IMR-90 (cell line): ENCODE measurements at regions not wholly inside any gene's neighbourhood (a gene's known extent, or its start where the extent isn't known, plus 50 kb on each side); places are given as distances from the start of the nearest gene placed in this dataset.

Source experiments
- ATAC-seq: fragments of 200-7000 bp; cut with Tn5 transposase; 2 replicates; pipeline ENCODE4 v1.9.1; 2020; ENCODE audit warnings: low read depth, mild to moderate bottlenecking, moderate library complexity
- BruUV-seq: library from RNA; stranded (reverse); fragments of 400-500 nt; replicated peaks from 2 replicates; lab custom pipeline; 2021; lab: Mats Ljungman, UMichigan
- CTCF ChIA-PET: fragments of 300-600 bp; formaldehyde crosslinking; extraction: SDS; loops from one replicate; lab custom pipeline; 2021; ENCODE audit warnings: antibody characterized with exemption; lab: Yijun Ruan, JAX
- POLR2A ChIA-PET: fragments of 300-600 bp; sonication (Branson Sonifier 250); formaldehyde crosslinking; loops from one replicate; lab custom pipeline; 2022; ENCODE audit warnings: antibody characterized with exemption; ENCODE audit not compliant: unreplicated experiment; lab: Charles Lee
- DNase-seq: peaks from one replicate; pipeline ENCODE4 v3.0.0; 2013
- H2AFZ ChIP-seq: replicated peaks from 2 replicates; pipeline ENCODE3; 2013; ENCODE audit warnings: low read length, mild to moderate bottlenecking; ENCODE audit not compliant: poor library complexity
- H2AK5ac ChIP-seq: 2 replicates; pipeline ENCODE4 v1.6.1; 2013; ENCODE audit warnings: low read depth, low read length, inconsistent platforms
- H2AK9ac ChIP-seq: replicated peaks from 2 replicates; pipeline ENCODE3; 2013; ENCODE audit warnings: mild to moderate bottlenecking, low read depth, low read length, moderate library complexity; ENCODE audit not compliant: poor library complexity
- H2BK120ac ChIP-seq: 2 replicates; pipeline ENCODE4 v1.6.1; 2013; ENCODE audit warnings: low read depth, low read length, inconsistent platforms
- H2BK15ac ChIP-seq: 3 replicates; pipeline ENCODE4 v1.6.1; 2013; ENCODE audit warnings: low read depth, low read length, inconsistent platforms
- H2BK20ac ChIP-seq: 2 replicates; pipeline ENCODE4 v1.6.1; 2013; ENCODE audit warnings: low read depth, mild to moderate bottlenecking, inconsistent platforms, low read length, moderate library complexity
- H2BK5ac ChIP-seq: 2 replicates; pipeline ENCODE4 v1.6.1; 2013; ENCODE audit warnings: mild to moderate bottlenecking, low read depth, low read length, inconsistent platforms; ENCODE audit not compliant: poor library complexity, severe bottlenecking
- H3K14ac ChIP-seq: replicated peaks from 2 replicates; pipeline ENCODE4 v1.6.1; 2013; ENCODE audit warnings: low read depth, low read length, inconsistent platforms
- H3K18ac ChIP-seq: 2 replicates; pipeline ENCODE4 v1.6.1; 2013; ENCODE audit warnings: low read depth, low read length, control low read depth
- H3K23ac ChIP-seq: 2 replicates; pipeline ENCODE4 v1.6.1; 2013; ENCODE audit warnings: low read depth, low read length, inconsistent platforms
- H3K27ac ChIP-seq: 2 replicates; pipeline ENCODE4 v1.5.1; 2013; ENCODE audit warnings: mild to moderate bottlenecking, control low read depth, low read length; ENCODE audit not compliant: insufficient read depth
- H3K27me3 ChIP-seq: 2 replicates; pipeline ENCODE4 v1.6.1; 2013; ENCODE audit warnings: low read length; ENCODE audit not compliant: control insufficient read depth, insufficient read depth
- H3K36me3 ChIP-seq: 2 replicates; pipeline ENCODE4 v1.6.1; 2013; ENCODE audit warnings: low read length, mixed read lengths; ENCODE audit not compliant: control insufficient read depth, insufficient read depth
- H3K4ac ChIP-seq: 2 replicates; pipeline ENCODE4 v1.6.1; 2013; ENCODE audit warnings: low read depth, low read length, inconsistent platforms
- H3K4me1 ChIP-seq: 2 replicates; pipeline ENCODE4 v1.6.1; 2013; ENCODE audit warnings: low read length, mixed read lengths; ENCODE audit not compliant: control insufficient read depth, insufficient read depth
- H3K4me2 ChIP-seq: 2 replicates; pipeline ENCODE4 v1.6.1; 2013; ENCODE audit warnings: low read depth, mild to moderate bottlenecking, control low read depth, low read length, moderate library complexity
- H3K4me3 ChIP-seq: 2 replicates; pipeline ENCODE4 v1.5.1; 2013; ENCODE audit warnings: low read depth, mild to moderate bottlenecking, control low read depth, low read length, moderate library complexity; ENCODE audit not compliant: insufficient read depth
- H3K56ac ChIP-seq: 2 replicates; pipeline ENCODE4 v1.6.1; 2013; ENCODE audit warnings: low read length, inconsistent platforms; ENCODE audit not compliant: insufficient read depth; ENCODE audit errors: extremely low read depth
- H3K79me1 ChIP-seq, 2 experiments: 2 replicates each; pipeline ENCODE4 v1.6.1; 2013; ENCODE audit warnings: low read length in 2 of 2, inconsistent platforms in 1 of 2, low read depth in 1 of 2
- H3K9ac ChIP-seq: 2 replicates; pipeline ENCODE4 v1.6.1; 2013; ENCODE audit warnings: low read depth, low read length, control low read depth
- H3K9me1 ChIP-seq: 2 replicates; pipeline ENCODE4 v1.6.1; 2013; ENCODE audit warnings: low read length, inconsistent platforms; ENCODE audit not compliant: insufficient read depth
- H3K9me3 ChIP-seq: 2 replicates; pipeline ENCODE4 v1.6.1; 2013; ENCODE audit warnings: low read length; ENCODE audit not compliant: control insufficient read depth, insufficient read depth
- H4K20me1 ChIP-seq: 2 replicates; pipeline ENCODE4 v1.6.1; 2013; ENCODE audit warnings: low read length, inconsistent platforms; ENCODE audit not compliant: insufficient read depth
- H4K5ac ChIP-seq: 2 replicates; pipeline ENCODE4 v1.6.1; 2013; ENCODE audit warnings: mild to moderate bottlenecking, low read depth, low read length, control low read depth
- H4K8ac ChIP-seq, 2 experiments: 2 replicates each; pipeline ENCODE4 v1.6.1; 2013; ENCODE audit warnings: low read depth in 2 of 2, low read length in 2 of 2, control low read depth in 1 of 2, inconsistent platforms in 1 of 2
- H4K91ac ChIP-seq: 2 replicates; pipeline ENCODE4 v1.6.1; 2013; ENCODE audit warnings: low read depth, low read length, inconsistent platforms; ENCODE audit not compliant: insufficient read depth
- BHLHE40 ChIP-seq: fragments of 150-350 bp; IDR thresholded peaks from 2 replicates; pipeline ENCODE4 v1.6.1; 2016; ENCODE audit warnings: mild to moderate bottlenecking, low read depth, low read length
- WGBS, 2 experiments: methylation state at CpG; one replicate each; pipeline versions ENCODE4 v1.1.5 to v1.1.7; 2013; ENCODE audit warnings: missing lambda C conversion rate in 2 of 2; ENCODE audit not compliant: insufficient read length in 1 of 2; ENCODE audit errors: extremely low coverage in 2 of 2; 5-methylcytosine and 5-hydroxymethylcytosine counted together
- dilution Hi-C: fragments of 300-500 bp; cut with HindIII; formaldehyde crosslinking; loops from one replicate; pipeline ENCODE4 v1.14.3; 2018; ENCODE audit warnings: low sequenced_read_pairs; ENCODE audit not compliant: unreplicated experiment
- in situ Hi-C: fragments of 300-500 bp; cut with MboI; formaldehyde crosslinking; loops from 3 replicates; pipeline ENCODE4 v1.14.3; 2019; ENCODE audit warnings: low sequenced_read_pairs, inconsistent platforms, mixed read lengths
- intact Hi-C: fragments of 100-400 bp; cut with micrococcal nuclease; formaldehyde crosslinking; loops from 2 replicates; pipeline ENCODE4 v1.10.0; 2022

- no peak for ATAC-seq
- Histone ChIP-seq H3K4me2 (no peak overlapping the region), H2BK5ac (no peak overlapping the region), H3K79me1 (no peaks in the 10 kb centered on the region), H3K9me1 (no peaks in the 10 kb centered on the region), H3K23ac (no peak overlapping the region), H2BK120ac (no peak overlapping the region), H3K27me3 (no peaks in the 10 kb centered on the region), H3K4me3 (no peak overlapping the region), H3K9me3 (no peaks in the 10 kb centered on the region), H3K36me3 (no peaks in the 10 kb centered on the region), H4K20me1 (no peaks in the 10 kb centered on the region), H4K91ac (no peak overlapping the region), H3K4me1 (no peaks in the 10 kb centered on the region), H2BK20ac (no peak overlapping the region), H3K14ac (no peak overlapping the region), H2AK9ac (no peak overlapping the region), H3K4ac (no peak overlapping the region), H4K5ac (no peak overlapping the region), H3K56ac (no peak overlapping the region), H3K9ac (no peak overlapping the region), H3K18ac (no peak overlapping the region), H2BK15ac (no peak overlapping the region), H4K8ac (no peak overlapping the region), H3K27ac (no peak overlapping the region), H2AK5ac (no peak overlapping the region), H2AFZ (no peak overlapping the region)
- no peak for DNase-seq
- intact Hi-C loops (no loop called here), in situ Hi-C loops (no loop called here), dilution Hi-C loops (no loop called here)
- no TSS peak for BruUV-seq
- no CpG with 5 or more reads among the region's 4 CpGs for WGBS, 2 experiments
- no peak for TF ChIP-seq BHLHE40
- ChIA-PET POLR2A (no interaction called here), CTCF (no interaction called here)
These were observed 178.1 kb upstream of the SEMA3E start for GRCh38 chr7:83827036-83827435.
